Activated CD4-positive, alpha-beta T cell treated with anti-CD3 and anti-CD28 coated beads, Interleukin-2, Interleukin-4, amounts not matched to agents 100 ng/mL and 50 ng/mL, durations not matched to agents 16 hours and 8 hours (primary cell): ENCODE measurements at regions not wholly inside any gene's neighbourhood (a gene's known extent, or its start where the extent isn't known, plus 50 kb on each side); places are given as distances from the start of the nearest gene placed in this dataset.

Experiments used
- DNase-seq: peaks from one replicate; pipeline ENCODE4 v3.0.0-alpha.2; 2020; ENCODE audit warnings: low spot score

DNA sequence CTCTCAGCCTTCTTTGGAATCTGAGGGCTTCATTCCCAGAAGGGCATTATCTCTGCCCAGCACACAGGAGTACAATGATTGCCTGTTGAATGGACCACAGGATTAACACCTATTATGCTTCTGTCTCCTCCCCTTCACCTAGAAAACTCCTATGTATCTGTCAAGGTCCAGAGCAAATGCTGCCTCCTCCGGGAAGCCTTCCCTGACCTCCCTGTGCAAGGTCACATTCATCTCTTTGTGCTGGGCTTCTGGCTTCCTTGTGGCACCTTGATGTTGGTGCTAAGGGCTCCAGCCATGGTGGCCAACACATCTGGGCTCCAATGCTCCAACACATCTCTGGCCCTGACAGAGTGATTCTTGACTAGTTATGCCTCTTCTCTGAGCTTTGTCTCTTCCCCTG lies 49.9 kb upstream of the ATP2B2 start:
- no peak for DNase-seq

DNA sequence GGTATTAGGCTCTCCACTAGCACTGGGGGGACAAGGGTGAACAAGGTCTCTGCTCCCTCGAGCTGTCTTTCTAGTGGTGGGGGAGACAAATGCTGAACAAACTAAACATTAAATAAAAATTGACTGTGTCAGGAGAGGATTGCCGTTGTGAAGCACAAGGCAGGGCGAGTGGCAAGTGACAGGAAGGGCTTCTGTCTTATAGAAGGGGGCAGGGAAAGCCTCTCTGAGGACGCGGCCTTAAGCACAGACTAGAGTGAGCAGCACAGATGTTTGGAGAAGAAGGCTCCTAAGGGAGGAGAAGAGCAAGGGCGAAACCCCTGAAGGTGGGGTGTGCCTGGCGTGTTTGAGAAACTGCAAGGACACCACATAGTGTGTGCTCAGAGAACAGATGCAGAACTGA lies 50.9 kb upstream of the ATP2B2 start:
- DNase-seq, result no peak

DNA sequence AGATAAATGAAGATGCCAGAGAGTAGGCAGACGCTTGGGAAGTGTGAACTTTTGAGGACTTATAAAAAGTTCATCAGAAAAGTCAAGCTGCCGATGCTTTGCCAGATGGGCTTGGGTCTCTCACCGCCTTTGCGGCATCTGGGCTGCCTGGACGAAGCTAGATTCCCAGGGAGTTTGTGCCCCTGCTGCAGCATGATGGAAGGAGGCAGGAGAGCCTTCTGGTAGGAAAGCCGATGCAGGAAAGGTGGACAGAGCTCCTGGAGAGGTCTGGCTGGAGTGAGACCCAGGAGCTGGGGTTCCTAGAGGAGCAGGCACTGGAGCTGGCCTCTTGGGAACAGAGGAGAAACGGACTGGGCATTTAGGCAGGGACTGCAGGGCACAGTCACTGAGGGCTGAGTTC lies 51.9 kb upstream of the ATP2B2 start:
- no peak for DNase-seq

DNA sequence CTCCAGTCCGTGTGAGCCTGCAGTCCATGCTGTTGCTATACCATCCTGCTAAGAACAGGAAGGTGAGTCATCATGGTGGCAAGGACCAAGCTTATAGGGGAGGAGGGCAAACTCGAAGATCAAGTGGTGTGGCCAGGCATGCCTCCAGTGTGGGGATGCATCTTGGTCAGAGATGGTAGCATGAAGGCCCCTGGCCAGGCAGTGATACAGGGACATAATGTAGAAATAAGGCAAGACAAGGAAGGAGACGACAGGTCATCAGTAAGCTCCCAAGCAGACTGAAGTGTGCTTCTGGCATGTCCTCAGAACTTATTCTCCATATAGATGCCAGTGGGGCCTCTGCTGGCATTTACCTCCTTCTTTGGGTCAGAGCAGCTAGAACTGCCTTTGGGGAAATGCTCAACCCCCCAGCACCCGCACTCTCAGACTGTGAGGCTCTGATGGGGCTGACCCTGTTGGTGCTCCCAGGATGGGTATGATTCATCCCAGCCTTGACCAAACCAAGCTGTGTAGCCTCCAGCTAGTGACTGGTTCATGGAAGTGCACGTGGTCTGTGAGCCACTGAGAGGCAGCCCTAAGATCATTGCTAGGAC lies 52.5 kb upstream of the ATP2B2 start:
- peak; percentile 39 for DNase-seq

DNA sequence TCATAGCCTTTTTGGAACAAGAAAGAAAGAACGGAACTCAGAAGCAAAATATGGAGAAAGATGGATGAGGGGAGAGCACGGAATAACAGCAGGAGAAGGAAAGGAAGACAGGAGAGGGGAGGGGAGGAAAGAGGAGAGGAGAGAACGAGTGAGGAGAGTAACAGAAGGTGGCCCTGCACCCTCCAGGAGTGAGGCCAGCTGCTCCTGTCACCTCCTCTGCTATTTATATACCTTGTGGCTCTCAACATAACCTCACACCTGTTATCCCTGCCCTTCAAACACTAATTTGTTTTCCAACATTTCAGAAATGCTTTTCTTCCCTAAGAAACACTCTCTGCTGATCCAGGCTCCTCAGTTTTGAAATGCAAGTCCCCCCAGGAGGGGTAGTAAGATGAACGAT lies 53.4 kb upstream of the ATP2B2 start:
- DNase-seq, result no peak

DNA sequence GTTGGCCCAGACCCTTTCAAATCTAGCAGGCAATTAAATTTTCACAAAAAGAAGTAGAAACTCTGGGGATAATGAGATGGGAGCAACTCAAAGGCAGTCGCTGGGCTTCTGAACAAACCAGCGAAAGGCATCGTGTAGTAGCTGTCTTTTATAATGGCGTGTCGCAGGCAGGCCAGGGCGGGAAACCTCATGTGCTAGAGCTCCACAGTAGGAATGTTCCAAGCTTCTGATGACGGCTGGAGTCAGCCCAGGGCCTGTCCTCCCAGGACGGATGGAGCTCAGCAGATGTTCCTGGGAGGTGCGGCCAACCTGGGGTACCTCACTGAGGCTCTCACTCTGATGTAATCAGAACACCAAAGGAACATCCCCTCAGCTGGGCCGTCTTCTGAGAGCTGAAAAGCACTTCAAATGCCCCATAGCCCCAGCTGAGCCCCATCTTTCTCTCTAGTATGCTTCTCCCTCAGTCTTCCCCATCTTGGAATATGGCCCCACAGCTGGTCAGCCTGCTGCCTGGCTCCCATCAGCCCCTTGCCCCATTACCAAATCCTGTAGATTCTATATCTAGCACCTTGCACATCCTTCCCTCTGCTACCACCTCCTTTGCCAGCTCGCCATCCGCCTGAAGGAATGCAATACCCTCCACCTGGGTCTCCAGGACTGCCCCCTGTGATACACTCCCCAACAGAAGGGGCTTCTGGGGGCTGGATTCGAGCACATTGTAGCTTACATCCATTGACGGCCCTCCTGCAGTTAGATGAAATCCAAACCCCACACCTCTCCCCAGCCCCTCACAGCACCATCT lies 54.9 kb upstream of the ATP2B2 start:
- no peak for DNase-seq

DNA sequence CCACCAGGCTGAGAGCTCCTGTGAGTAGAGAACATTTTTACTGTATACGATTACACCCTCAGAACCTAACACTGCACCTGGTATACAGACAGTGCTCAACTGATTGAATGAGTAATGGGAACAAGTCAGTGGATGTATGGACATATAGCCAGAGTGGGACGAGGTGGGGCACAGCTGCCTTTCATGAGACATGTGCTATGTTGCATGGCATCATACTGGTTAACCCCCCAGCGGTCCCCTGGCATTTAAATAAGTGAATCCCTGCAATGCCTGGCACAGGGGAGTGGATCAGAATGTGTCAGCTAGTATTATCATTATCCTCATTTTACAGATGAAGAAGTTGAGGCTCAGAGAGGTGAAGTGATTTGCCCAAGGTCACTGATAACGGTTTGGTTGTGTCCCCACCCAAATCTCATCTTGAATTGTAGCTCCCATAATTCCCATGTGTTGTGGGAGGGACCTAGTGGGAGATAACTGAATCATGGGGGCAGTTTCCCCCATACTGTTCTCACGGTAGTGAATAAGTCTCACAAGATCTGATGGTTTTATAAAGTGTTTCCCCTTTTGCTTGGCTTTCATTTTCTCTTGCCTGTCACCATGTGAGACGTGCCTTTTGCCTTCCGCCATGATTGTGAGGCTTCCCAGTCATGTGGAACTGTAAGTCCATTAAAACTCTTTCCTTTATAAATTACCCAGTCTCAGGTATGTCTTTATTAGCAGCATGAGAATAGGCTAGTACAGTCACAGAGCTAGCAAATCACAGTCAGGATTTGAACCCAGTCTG lies 56.0 kb upstream of the ATP2B2 start:
- no peak for DNase-seq

DNA sequence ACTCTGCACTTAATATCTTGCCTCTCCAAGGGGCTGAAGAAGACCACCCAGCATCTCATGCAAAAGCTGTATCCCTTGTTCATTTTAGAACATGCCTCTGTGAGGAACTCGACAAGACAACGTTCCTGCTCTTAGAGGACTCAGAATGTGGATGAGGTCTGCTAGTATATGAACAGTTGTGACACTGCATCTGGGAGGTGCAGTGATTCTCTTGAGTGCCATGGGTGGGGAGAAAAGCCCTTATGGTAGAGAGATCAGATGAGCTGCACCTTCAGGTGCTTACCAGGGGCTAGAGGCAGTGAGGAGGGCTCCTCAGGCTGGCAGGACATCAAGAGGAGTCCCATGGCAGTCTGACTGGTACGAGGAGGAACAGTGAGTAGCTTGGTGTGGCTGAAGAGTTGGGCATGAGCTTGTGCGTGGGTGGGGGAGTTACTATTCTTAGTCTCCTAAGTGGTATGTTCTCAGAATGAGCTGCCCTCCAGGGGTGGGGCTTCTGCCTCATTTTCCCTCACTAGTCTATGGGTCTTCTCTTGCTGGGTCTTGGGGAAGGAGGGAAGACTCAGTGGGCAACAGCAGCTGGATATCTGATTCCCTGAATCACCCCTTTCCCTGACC lies 56.7 kb upstream of the ATP2B2 start:
- DNase-seq, result no peak

DNA sequence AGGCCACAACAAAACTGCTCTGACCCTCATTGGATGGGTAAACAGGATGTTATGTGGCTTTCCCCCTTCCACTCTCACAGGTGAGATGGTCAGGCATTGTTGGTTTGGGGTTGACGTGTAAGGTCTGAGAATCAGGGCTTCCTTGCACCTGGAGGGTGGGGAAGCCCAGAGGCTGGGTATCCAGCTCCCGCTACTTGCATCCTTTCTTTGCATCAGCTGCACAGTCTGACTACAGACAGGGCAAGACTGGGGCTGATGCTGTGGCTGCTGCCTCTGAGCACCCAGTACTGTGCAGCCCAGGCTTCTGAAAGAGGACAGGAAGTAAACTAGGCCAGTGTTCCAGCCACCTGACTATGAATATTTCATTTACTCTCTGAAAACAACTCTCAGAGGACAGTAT lies 58.0 kb upstream of the ATP2B2 start:
- no peak for DNase-seq

DNA sequence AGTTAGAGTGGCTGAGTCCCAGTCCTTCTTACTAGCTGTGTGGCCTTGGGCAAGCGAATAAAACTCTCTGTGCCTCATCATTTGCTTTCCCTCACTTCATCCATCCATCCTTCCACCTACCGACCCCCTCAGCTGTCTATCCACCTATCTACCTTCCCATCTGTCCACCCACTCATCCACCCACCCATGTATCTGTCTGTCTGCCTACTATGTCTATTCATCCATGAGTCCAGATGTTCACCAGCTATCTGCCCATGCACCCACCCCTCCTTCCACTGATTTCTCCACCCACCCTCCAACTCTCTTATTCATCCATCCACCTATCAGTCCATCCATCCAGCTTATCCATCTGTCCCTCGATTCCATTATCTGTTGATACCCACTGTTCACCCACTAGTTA lies 60.4 kb upstream of the ATP2B2 start:
- no peak for DNase-seq

DNA sequence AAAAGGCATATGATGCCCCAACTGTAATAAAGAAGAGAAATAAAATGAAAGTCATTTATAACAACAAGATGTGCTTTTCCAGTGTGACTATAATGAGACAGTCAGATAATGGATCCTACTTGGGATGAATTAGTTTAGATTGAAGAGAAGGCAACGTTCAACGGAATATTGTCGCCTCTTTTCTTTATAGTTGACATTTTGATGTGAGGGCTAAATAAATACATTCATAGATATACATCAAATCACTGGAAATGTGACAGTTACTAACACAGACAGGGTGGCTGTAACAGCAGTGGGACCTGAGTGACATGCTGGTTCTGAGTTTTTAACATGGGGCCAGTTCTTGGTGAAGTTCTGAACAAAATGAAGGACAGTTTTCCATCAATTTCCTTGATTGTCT lies 61.1 kb upstream of the ATP2B2 start:
- DNase-seq, result no peak

DNA sequence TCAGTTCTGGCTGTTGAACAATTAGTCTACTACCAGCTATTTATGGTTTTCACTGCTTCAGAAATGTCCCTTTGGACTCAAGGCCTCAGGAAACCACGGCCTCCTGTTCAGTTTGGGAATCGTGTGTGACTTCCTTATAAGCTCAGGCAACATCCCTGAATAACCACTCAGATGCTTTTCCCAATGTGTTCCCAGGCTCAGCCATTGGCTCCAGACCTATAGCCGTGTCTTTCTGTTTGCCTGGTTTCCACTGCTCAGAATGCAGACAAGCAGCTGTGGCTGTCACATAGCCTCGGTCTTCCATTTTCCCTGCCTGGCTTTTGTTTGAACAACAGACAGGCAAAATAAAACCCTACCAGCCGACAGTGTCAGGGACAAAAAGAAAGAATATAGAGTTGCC lies 63.2 kb upstream of the ATP2B2 start:
- no peak for DNase-seq

DNA sequence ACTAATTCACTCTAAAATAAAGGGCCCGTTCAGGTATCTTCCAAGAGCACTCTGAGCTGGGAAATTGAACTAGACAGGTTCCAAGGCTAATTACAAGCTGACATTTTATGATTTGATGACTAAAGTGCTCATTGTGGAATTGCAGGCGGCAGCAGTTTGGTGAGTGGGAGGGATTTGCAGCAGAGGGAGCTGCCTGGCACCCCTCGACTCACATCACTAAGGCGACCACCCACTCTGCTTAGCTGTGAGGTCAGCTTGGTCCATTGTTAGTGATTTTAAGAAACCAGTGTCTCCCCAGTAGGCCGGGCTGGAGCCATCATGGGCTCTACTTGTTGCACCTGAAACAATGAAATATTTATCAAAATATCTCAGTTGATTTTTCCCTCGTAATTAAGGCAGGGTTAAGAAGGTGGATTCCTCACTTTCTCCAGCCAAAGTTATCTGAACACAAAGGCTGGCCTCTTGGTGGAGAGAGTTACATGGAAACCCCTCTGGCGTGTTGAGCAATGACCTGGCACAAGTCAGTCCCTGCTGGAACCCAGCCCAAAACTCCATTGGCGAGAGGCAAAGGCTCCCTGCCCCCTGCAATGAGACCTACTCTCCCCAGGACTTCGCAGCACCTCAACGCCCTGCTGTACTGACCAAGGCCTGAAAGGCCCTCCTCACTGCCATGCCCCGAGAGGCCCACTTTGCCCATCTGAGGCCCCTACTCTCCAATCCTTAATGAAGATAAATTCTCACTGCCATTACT lies 65.0 kb upstream of the ATP2B2 start:
- DNase-seq, result no peak

DNA sequence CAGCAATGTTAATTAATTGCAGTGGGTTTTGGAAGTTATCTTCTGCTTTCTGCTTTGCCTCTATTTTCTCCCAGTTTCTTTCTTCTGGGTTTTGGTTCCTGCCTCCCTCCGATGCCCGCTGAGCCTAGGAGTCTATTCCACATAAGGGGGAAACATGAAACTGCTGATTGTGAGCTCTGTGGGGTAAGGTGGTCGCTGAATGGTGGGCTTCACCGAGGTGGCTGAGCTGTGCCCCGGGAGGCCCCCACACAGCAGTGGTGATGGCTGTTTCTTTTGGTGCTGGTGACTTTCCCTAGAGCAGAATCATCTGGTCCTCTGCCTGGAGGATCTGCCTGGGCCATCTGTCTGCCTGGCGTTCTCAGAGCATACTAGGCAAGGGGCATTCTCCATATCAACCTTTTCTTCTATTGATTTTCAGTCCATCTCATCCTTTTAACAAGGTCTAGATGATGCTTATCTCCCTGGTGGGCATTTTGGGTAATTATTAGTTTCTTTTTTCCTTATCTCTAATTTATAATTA lies 68.8 kb upstream of the ATP2B2 start:
- DNase-seq, result no peak

DNA sequence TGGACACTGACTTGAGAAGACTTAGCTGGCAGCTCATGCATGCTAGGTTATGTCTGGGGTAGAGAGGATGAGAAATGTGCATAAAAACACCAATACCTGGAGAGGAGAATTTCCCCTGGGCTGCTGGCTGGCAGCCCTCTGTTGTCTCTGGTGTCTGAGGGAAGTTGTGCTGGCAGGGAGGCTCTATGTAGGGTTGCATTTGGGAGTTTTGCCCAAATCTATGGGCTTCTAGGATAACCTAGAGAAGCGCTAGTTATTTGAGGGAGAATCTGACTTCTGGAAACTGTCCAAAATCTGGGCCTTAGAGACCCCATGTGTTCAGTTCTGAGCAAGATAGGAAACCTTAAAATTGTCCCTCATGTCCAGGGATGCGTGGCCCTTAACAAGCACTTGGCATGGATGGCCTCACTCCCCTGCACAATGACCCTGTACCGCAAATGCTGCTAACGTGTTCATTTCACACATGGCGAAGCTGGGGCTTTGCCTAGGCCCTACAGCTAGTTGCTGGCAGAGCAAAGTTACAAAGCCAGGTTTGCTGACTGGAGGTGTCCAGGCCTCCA lies 70.3 kb upstream of the ATP2B2 start:
- no peak for DNase-seq

DNA sequence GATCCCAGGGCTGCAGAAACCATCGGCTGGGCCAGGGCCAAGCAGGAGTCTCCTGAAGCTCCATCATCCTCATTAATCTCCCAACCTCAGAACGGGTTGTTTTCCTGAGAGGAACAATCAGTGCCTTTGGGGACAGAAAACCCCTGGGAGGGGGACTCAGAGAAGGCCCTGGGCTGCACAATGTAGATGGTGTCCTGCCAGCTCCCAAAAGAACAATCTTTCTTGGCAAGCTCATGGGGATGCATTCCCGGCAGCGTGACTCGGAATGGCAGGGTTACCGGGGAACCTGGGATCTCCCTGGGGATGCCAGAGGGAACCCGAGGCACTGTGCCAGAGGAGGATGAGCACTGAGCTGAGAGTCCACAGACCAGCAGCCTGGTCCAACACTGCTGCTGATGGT lies 72.1 kb upstream of the ATP2B2 start:
- no peak for DNase-seq

DNA sequence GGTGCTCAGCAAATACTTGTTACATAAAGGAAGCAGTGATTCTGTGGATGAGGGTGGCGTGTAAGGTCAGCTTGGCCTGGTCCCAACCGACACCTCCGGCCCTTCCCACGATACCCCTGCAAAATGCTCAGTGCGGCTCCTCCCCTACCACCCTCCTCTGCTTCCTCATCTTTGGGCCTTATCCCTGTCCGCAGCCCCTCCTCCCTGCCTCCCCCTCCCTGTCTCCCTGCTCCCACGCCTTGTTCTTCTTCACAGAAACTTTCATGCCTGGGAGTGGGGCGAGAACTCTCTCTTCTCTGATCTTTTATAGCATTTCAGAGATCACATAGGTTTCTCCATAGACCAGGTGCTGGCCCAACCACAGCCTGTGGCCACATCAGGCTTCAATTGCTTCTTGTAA lies 75.0 kb upstream of the ATP2B2 start:
- no peak for DNase-seq

DNA sequence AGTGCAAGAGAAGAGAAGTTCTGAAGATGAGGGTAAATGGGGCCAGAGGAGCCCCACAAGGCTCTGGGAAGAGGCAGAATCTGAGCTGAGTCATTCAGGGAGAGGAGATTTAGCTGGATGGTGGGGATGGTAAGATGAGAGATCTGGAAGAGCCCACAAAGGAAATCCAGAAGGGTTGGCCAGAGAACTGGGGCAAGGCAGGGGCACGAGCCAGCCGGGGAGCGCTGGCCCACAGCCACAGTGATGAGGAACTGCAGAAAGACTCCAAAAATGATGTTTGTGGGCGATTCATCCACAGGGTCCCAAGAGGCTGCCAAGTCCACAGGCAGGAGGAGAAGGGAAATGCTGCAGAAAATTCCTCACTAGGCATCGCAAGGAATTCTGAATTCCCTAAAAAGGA lies 75.9 kb upstream of the ATP2B2 start:
- DNase-seq, result no peak

DNA sequence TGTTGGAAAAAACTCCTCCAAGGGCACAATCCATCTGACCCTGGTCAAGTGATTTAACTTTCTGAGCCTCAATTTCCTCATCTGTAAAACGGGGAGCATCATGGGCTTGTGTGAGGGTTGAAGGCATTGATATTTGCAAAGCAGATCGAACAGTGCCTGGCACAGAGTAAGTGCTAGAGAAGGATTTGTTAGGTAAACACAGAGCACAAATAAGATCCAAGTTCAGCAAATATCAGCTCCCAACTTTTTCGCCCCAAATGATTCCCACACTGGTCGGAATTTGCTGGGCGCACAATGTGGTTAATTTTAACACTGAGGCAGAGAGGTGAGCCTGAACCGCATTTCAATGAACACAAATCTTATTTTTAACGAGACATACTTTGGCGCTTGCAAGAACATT lies 76.3 kb upstream of the ATP2B2 start:
- DNase-seq, result no peak

DNA sequence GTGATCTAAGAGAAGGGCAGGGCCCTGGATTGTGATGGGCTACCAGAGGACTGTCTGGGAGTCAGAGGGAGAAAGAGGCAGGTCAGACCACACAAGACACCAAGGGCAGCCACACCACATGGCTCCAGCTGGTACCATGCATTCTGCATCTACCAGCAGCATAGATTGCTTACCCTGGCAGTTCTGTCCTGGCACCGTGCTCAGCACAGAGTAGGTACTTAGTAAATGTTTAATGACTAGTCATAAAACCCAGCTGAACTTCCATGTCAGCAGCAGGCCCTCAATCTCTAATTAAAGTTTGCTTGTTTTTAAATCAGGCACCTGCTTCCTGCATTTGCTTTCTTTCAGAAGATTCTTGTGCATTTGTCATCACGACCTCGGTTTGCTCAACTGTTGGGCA lies 77.3 kb upstream of the ATP2B2 start:
- DNase-seq, result no peak
